ENCODE measurements at regions not wholly inside any gene's neighbourhood (a gene's known extent, or its start where the extent isn't known, plus 50 kb on each side); places are given as distances from the start of the nearest gene placed in this dataset.
"Not testable (repeated sequence)": the region's sequence is repeated elsewhere in the genome, so short reads cannot be mapped to it uniquely, and the experiment has no call there.

DNA sequence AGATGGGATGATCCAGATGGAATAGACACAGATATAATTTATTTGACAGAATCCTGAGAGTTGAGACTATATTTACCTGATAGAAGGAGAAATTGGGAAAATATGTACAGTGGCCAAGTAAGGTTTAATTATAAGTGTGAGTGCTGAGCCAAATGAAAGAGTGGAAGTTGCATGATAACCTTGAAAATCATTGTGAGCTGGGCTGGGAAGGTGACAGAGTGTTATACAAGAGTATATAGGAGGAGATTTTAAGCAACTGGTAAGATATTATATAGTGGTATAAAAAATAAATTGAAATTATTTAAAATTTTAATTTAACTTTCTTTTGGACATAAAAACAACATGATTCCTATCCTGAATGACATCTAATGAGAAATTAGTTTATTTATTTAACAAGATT is 340.8 kb downstream of the NUP35 start:
- no peak for DNase-seq

DNA sequence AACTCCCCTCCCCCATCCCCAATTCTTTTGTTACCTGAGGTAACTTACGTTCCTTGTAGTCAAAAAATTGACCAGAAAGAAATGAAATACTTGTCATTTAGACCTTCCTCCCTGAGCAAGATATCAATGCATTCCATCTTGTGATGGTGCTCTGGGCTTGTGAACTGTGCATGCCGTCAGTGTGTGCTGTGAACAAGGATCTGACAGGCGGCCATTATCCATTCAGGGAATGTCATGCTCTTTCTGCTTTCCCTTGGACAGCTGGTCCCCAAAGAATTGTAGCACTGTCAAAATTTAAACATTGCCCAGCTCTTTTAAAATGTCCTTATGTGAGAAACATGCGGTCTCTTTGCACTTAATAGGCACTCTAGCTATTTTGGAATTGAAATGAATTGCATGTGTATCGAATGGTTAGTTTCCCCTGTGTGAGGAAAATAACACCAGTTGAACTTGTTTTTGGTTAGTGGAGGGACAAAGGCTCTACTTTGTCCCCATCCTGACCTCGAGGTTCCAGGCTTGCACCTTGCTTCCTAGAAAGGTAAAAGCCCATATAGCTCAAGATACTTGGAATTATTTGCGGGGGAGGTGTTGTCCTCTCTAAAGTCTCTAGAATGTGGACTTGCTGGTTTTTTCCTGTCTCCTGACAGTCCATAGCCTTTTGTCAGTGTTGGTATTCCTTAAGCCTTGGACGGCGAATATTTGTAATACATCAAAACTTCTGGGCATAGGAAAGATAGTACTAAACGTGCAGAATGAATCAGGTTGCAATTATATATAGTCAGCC is 350.9 kb downstream of the NUP35 start:
- DNase-seq = no peak

DNA sequence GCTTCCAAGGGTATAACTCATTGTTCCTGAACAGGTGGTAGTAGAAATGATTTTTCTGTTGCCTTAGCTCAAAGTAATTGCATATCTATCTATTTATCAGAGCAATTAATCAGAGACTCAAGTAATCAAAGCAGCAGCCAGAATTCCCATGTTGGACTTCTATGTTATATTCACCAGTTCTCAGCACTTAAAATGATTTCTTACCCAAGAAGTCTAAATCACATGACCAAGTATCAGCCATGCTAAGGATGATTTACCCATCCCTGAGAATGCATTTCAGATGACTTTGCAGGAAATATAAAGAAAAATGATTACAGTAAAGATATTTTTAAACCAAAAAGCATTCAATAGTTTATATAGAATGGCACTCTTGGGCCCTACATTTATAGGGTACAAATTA is 352.2 kb downstream of the NUP35 start:
- no peak for DNase-seq

DNA sequence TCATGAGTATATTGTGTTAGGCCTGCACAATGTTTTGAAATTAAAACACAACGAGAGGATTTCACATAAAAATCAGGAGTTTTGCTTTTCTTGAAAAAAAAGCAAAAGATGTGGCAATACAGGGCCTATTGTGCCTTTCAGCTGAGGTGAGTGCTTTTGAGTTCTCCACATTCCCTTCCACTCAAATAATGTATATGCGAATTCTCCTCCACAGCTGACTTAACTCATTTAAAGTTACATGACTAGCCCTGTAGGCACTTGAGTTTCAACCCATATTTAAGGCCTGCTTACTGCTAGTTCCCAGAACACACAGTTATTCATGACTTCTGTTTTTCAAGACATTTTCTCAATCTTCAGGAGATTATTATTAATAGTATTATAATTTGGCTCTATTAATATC is 353.1 kb downstream of the NUP35 start:
- DNase-seq = no peak

DNA sequence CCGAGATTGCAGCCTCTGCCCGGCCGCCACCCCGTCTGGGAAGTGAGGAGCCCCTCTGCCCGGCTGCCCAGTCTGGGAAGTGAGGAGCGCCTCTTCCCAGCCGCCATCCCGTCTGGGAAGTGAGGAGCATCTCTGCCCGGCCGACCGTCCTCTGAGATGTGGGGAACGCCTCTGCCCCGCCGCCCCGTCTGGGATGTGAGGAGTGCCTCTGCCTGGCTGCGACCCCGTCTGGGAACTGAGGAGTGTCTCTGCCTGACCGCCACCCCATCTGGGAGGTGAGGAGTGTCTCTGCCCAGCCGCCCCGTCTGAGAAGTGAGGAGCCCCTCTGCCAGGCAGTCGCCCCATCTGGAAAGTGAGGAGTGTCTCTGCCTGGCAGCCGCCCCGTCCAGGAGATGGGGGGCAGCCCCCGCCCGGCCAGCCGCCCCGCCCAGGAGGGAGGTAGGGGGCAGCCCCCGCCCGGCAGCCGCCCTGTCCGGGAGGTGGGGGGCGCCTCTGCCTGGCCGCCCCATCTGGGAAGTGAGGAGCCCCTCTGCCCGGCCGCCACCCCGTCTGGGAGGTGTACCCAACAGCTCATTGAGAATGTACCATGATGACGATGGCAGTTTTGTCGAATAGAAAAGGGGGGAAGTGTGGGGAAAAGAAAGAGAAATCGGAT is 354.8 kb downstream of the NUP35 start:
- not testable (repeated sequence) for DNase-seq

DNA sequence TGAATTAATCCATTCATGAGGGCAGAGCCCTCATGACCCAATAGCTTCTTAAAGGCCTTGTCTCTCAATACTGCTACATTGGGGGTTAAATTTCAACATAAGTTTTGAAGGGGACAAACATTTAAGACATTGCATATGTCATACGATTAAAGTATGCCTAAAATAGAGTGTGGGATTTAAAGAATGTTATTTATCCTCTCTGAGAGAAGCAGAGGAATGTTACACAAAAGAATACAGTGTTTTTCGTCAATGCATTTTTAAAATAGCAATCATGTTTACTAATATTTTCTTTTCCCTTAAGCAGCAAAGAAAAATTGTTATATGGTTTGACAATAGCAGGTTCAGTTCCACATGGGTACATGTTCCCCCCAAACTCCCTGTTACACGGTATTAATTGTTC is 363.1 kb downstream of the NUP35 start:
- DNase-seq = no peak

DNA sequence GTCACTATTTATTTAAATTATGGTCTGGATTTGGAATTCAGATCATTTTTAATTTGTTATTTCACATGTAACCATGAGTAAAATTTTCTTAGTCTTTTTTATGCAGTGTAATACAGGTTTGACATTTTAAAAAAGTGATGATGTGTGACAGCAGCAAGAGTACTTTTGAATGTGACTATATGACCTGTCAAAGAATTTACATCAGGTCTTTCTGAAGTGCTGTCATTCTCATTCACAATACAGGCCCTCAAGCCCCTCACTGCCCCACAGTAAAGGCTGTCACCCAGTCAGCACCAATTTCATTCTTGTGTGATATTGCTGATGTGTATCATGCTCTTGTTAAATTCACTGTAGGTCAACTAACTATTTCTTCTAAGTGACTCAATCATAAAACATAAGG is 364.2 kb downstream of the NUP35 start:
- no peak for DNase-seq

DNA sequence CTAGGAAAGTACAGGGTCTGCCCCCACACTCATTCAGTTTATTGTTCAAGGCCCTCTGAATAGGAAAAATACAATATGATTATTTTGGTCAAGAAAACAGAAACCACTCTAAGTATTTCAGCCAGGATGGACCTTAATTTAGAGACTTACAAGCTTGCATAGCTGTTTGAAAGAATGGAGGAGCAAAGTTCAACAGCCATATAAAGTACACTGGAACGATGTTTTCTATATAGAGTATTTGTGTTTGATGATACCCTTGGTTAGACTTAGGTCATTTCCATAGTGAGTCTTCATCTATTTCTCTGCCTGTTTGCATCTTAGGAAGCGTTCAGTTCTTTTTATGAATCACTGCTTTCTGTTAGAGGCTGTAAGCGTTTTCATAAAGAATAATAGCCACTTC is 366.2 kb downstream of the NUP35 start:
- DNase-seq = no peak

DNA sequence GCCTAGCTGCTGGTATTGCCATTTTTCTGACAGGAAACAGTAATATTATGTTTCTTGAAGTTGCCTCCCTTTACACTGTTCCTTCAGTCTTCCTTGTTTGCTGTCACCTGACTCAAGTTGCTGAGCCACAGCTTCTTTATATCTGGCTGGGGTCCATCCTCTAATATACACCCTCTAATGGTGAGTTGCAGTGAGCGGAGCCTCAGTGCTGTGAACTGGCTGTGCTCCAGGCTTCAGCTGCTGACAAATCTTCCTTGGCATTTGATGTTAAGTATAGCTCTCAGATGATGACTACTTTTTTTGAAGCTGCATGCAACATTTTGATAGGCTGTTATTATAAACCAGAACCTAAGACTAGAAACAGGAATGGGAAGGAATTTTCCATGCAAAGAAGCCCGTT is 366.7 kb downstream of the NUP35 start:
- DNase-seq = no peak

DNA sequence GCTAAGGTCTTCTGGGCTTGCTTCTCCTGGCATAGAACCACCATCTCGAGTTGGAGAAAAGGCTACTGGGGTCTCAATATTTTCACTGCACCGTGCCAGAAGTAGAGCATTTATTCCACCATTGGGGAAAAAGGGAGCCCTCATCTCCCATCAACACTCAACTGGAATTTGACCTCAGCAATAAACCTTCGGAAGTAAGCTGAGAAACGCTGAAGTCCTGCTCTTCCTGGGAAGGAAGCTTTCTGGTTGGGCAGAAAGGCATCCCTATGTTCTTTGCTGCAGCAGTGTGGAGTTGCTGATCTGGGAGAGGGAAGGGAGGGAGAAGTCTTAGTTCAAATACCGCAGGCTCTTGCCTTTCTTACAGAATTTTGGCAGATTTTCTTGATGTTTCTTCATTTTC is 368.8 kb downstream of the NUP35 start:
- DNase-seq = no peak

DNA sequence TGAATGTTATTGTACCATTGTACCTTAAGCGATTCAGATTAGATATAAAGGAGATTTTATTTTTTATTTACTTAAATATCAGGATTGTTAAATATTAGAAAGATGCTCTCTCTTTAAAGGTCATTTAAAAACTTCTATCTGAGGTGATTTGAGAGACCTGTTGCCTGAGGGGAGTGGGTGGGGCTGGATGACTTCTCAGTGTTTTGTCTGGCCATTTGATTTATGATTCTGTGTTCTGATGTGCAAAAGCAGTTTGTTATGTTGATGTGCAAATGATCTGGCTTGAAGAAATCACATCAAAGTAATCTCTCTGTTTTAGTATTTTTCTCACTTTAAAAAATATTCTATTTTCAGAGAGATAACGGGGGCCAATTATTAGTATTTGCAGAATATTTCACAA is 370.8 kb downstream of the NUP35 start:
- no peak for DNase-seq

DNA sequence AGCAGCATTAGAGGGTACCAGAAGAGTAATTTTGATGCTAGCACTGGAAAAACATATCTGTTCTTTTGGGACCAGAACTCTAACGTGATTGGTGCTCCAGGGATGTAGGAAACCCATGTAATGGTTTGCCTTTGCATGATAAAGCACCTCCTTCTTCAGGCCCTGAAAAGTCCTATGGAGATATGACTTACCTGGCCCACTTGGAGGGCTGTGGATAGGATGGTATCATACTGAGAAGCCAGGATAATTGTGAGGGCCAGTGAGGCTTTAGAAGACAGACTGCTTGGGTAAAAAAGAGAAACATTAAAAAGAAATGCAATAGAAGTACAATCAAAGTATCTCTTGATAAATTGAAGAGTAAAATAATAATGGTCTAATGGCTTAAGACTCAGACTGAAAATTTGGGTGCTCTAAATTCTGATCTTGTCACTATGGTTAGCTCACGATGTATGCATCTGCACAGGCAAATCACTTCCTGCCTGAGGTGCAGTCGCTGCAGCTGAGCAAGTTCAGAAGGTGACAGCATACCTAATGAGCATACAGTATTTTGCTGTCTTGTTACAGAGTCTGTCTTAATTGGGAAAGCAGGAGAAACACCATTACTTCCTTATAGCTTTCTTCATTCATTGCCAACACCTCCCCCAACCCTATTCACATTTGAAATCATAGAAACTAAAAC is 371.5 kb downstream of the NUP35 start:
- DNase-seq = no peak

DNA sequence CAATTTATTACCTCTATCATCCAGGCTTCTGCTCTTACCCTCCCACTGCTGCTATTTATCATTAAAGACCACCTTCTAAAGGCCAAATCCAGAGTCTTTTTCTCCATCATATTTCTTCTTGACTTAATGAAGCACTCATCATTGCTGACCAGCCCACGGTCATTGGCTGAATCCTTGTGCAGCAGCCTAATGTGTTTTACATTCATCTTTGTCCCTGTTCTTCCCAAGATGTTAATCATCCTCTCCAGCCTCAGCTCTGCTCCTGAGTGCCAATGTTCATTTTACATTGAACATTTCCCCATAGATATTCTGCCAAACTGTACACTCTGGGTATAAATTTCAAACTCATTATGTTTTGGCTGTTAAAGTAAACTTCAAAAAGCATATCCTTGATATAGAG is 373.6 kb downstream of the NUP35 start:
- DNase-seq = no peak

DNA sequence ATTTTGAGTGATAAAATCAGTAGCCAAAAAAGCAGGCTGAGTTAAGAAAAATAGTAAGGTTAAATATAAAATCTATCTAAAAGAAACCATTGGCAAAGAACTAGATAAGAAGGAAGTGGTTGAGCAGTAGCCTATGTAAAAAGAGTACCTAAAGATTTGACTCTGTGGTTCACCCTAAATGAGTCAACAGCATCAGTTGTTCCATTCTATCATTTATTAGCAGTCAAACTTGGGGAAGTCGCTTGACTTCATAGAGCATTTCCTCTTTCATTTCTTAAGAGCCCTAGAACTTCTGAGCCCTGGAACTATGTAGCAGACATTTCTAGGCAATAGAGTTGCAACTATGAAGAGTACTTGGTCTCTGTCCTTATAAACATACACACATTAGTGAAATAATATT is 381.7 kb downstream of the NUP35 start:
- no peak for DNase-seq

DNA sequence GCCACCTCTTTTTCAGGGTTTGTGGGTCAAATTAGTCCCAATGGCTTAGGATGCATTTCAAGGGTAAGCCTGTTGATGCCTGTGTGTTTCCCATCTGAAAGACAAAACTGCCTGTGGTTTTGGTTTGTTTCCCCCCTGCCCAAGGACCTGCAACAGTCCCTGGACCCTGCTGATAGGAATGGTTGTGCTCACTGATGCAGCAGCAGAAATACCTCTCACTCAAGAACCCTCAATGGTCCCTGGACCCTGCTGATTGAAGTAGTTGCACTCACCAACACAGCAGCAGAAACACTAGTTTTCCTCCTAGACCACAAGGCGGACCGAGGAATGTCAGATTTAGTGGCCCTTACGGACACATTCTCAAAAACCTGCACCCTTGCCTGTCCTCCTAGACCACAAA is 386.9 kb downstream of the NUP35 start:
- no peak for DNase-seq

DNA sequence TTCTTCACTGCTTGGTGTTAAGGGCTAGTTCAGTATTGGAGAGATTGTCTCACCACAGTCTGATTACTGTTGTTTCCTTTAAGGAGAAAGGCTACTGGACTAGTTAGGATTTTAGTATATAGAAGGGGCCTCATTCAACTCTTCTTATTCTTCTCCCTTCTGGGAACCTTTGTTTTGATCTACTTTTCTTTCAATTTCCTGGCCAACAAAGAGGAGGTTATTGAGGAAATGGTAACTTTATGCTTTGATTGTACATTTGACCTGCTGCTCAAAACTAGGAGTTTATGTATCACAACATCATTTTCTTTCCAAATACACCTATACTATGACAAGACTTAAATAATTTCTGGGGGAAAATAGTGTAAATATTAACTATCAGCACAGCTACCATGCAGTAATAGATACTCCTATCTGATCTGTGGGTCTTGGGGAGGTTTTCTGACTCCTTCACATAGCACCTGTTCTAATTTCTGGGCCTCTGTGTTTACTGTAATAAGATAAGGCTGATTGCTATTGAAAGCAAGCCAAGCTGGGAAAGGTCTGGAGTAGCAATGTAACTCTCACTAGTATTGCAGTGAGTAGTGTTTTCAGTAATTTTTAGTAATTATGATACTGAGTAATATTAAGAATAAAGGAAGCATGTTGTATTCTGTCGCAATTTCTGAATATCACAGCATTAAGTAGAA is 395.3 kb downstream of the NUP35 start:
- no peak for DNase-seq

DNA sequence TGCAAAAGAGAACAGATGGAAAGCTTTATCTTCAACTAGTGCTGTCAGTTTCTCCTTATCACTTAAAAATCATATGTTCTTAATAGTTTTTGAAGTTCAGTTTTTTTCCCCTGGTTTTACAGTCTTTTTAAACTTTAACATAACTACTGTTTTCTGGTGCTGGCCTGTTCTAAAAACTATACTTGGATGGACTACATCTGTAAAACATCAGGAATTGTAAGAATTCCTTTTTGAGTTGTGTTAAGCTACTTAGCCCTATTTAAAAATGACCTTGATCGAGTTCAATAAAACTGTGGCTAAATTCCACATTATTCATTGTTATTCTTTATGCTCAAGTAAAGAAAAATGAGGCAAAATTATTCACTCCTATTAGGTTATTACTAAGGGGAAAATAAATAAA is 397.7 kb downstream of the NUP35 start:
- no peak for DNase-seq

DNA sequence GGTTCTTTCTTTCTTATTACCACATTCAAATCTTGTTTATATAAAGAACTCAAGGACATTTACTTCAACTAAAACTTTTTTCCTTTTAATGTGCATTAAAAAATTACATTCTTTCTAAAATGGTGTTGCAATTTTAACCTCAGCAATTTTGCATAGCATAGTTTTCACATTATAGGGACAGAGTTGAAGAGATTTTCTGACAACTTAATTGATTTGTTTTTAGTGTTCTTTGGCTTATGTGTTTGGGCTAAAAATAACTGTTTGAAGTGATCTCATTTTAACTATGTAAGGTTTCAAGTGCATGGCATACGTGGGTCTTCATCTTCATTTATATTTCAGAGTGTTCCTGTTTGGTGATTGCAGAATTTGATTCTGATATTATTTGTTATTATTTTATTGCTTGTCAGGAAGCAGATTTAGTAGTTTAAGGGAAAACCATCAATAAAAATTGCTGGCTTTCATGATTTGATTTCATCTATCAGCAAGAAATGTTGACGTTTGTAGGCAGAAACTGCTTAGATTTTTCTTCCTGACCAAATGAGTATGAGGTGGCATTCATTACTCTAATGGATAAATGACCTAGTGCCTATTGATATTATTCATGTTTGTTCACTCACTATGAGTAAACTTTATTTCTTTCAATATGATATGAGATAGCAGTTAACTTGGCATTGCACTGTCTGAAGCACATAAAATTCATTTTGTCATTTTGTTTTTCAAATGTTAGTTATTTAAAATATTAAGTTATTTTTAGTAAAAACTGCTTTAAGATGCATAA is 398.4 kb downstream of the NUP35 start:
- DNase-seq = no peak

DNA sequence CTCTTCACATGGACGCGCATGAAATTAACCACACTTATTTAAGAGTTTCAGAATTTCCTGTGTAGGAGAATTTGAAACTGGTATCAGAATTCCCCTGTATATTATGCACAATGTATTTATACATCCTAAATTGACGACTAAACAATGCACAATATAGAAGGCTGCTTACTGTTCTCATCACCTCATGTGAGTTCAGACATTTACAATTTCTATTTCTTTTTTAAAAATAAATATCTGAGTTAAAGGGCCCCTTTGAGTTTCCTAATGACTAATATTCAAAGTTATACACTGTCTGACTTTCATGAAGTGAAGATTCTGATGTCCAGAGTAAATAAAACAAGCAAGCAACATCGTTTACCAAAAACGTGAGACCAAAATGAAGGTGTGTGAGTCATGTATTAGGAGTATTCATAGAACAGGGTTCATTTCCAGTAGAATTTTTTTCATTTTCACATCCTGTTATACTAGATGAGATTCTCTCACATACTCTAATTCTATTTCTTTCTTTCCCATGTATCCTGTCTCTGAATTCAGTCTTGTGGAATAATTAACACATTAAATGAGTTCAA is 406.2 kb downstream of the NUP35 start:
- DNase-seq = no peak

DNA sequence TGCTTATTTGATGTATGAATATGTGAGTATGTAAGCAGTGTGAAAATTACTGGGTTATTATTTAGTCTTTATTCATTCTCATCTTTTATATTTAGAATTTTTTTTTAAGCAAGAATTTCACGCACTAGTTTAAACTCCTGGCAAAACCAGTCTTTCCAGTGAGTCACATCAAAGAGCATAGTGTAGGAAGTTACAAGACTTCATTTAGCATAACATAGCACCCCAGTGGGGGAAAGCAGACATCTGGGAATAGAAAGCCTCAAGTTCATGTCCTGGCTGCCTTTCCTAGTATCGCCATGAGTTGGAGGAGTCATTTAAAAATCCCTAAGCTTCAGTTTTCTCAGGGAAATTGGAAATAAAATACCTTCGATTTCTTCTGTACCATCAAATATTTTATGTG is 408.3 kb downstream of the NUP35 start:
- DNase-seq = no peak

DNA sequence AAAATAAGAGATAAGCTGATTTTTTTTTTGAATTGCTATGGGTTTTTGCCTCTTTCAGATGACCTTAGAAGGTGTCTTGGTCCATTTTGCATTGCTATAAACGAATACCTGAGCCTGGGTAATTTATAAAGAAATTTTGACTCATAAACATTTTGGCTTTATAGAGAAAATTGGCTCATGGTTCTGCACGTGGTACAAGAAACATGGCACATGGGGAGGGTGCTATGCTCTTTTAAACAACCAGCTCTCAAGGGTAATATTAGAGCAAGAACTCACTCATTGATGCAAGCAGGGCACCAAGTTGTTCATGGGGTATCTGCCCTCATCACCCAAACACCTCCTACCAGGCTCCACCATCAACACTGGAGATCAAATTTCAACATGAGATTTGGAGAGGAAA is 408.8 kb downstream of the NUP35 start:
- no peak for DNase-seq

DNA sequence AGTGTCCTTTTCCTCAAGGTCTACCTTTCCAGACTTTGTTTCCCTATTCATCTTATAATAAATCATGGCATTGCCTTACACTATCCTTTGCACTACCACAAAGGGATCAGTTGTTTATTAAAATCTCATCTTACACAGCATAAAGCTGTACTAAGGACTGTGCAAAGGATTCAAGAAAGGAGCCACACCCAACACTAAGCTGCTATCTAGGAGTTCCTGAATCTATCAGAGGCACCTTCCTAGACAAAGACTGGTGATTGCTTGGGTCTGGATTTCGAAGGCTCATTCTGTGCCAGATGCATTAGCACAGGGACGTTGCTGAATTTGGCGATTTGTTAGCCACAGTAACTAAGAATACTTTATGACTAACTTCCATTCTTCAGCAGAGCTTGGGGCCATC is 412.0 kb downstream of the NUP35 start:
- no peak for DNase-seq

DNA sequence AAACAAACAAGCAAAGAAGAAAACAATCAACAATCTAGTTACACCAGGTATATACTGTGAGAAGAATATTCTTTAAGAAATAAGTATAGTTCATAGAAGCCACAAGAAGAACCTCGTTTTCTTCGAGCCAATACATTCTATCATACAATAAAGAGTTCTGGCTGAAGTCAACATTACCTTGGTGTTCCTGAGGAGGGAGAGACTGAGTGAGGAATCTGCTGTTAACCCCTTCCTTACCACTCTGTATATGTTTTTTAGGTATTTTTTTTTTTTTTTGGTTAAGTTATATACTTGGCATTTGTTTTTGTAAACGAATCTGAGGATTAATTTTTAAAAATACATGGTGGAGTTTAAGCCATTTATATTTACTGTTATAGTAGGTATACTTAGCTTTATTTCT is 412.5 kb downstream of the NUP35 start:
- no peak for DNase-seq
